GM12875 (cell line): ENCODE measurements at regions not wholly inside any gene's neighbourhood (a gene's known extent, or its start where the extent isn't known, plus 50 kb on each side); places are given as distances from the start of the nearest gene placed in this dataset.

Experiments
- H3K4me3 ChIP-seq: one replicate; pipeline ENCODE4 v1.5.1; 2011; ENCODE audit warnings: low read depth, low read length, control low read depth
- CTCF ChIP-seq: IDR thresholded peaks from 2 replicates; pipeline ENCODE4 v1.5.1; 2011; ENCODE audit warnings: low read depth, mild to moderate bottlenecking, control low read depth, inconsistent platforms, low read length, moderate library complexity, borderline replicate concordance; ENCODE audit not compliant: insufficient read depth

GRCh38 chr2:8078705-8079104 is 603.2 kb upstream of the ID2 start:
- no peak overlapping the region for H3K4me3 ChIP-seq
- TF ChIP-seq CTCF: no peak

GRCh38 chr2:8080063-8080462 is 601.8 kb upstream of the ID2 start:
- no peak overlapping the region for H3K4me3 ChIP-seq
- TF ChIP-seq CTCF: no peak

GRCh38 chr2:8081130-8081529 is 600.7 kb upstream of the ID2 start:
- no peak for TF ChIP-seq CTCF
- H3K4me3 ChIP-seq: no peak overlapping the region

- no peak overlapping the region for H3K4me3 ChIP-seq
- no peak for TF ChIP-seq CTCF
Measured at GRCh38 chr2:8082840-8083239, 599.0 kb upstream of the ID2 start.

- no peak for TF ChIP-seq CTCF
- no peak overlapping the region for H3K4me3 ChIP-seq
Measured at GRCh38 chr2:8086357-8086756, 595.5 kb upstream of the ID2 start.

GRCh38 chr2:8086796-8087479 is 594.9 kb upstream of the ID2 start:
- no peak for TF ChIP-seq CTCF
- H3K4me3 ChIP-seq: no peak overlapping the region

GRCh38 chr2:8087480-8087840 is 594.4 kb upstream of the ID2 start:
- TF ChIP-seq CTCF: no peak
- no peak overlapping the region for H3K4me3 ChIP-seq
